ENCODE measurements at regions not wholly inside any gene's neighbourhood (a gene's known extent, or its start where the extent isn't known, plus 50 kb on each side); places are given as distances from the start of the nearest gene placed in this dataset.

GRCh38 chr6:786946-787763 is 94.2 kb upstream of the EXOC2 start:
- H3K27me3 ChIP-seq (replicated peaks), result no peaks in the 10 kb centered on the region
- no peak overlapping the region for H3K4me3 ChIP-seq (ENCODE audit: low read depth, low read length)
- no peak overlapping the region for H3K27ac ChIP-seq
- TF ChIP-seq CTCF (IDR thresholded peaks at IDR 0.05; ENCODE audit: low read depth, low read length, missing control alignments), result peak; percentile 71
- DNase-seq, result no peak
- H3K36me3 ChIP-seq (replicated peaks), result no peaks in the 10 kb centered on the region
- in situ Hi-C loops (cut with HindIII; ENCODE audit: low pct_ligation_motif_present, low sequenced_read_pairs), result no loop called here

- TF ChIP-seq CTCF (IDR thresholded peaks at IDR 0.05; ENCODE audit: low read depth, low read length, missing control alignments), result no peak
- Histone ChIP-seq H3K27me3 (replicated peaks) (no peaks in the 10 kb centered on the region), H3K4me3 (ENCODE audit: low read depth, low read length) (no peak overlapping the region), H3K27ac (no peak overlapping the region), H3K36me3 (replicated peaks) (no peaks in the 10 kb centered on the region)
- in situ Hi-C loops (cut with HindIII; ENCODE audit: low pct_ligation_motif_present, low sequenced_read_pairs), result no loop called here
- DNase-seq, result peak; percentile 13
Measured at GRCh38 chr6:783966-784735, 91.2 kb upstream of the EXOC2 start.

- Histone ChIP-seq H3K36me3 (replicated peaks) (no peaks in the 10 kb centered on the region), H3K27ac (no peak overlapping the region), H3K4me3 (ENCODE audit: low read depth, low read length) (no peak overlapping the region), H3K27me3 (replicated peaks) (no peaks in the 10 kb centered on the region)
- no peak for DNase-seq
- in situ Hi-C loops (cut with HindIII; ENCODE audit: low pct_ligation_motif_present, low sequenced_read_pairs), result no loop called here
- TF ChIP-seq CTCF (IDR thresholded peaks at IDR 0.05; ENCODE audit: low read depth, low read length, missing control alignments), result no peak
Measured at GRCh38 chr6:782141-782540, 89.2 kb upstream of the EXOC2 start.

GRCh38 chr6:781350-781961 is 88.5 kb upstream of the EXOC2 start:
- no peak for TF ChIP-seq CTCF (IDR thresholded peaks at IDR 0.05; ENCODE audit: low read depth, low read length, missing control alignments)
- Histone ChIP-seq H3K27ac (no peak overlapping the region), H3K36me3 (replicated peaks) (no peaks in the 10 kb centered on the region), H3K27me3 (replicated peaks) (no peaks in the 10 kb centered on the region), H3K4me3 (ENCODE audit: low read depth, low read length) (no peak overlapping the region)
- no peak for DNase-seq
- in situ Hi-C loops (cut with HindIII; ENCODE audit: low pct_ligation_motif_present, low sequenced_read_pairs), result no loop called here

- Histone ChIP-seq H3K27me3 (replicated peaks) (no peaks in the 10 kb centered on the region), H3K36me3 (replicated peaks) (no peaks in the 10 kb centered on the region), H3K27ac (no peak overlapping the region), H3K4me3 (ENCODE audit: low read depth, low read length) (no peak overlapping the region)
- no peak for TF ChIP-seq CTCF (IDR thresholded peaks at IDR 0.05; ENCODE audit: low read depth, low read length, missing control alignments)
- no peak for DNase-seq
- in situ Hi-C loops (cut with HindIII; ENCODE audit: low pct_ligation_motif_present, low sequenced_read_pairs), result no loop called here
Measured at GRCh38 chr6:780706-781105, 87.8 kb upstream of the EXOC2 start.
